ENCODE measurements at regions not wholly inside any gene's neighbourhood (a gene's known extent, or its start where the extent isn't known, plus 50 kb on each side); places are given as distances from the start of the nearest gene placed in this dataset.

DNA sequence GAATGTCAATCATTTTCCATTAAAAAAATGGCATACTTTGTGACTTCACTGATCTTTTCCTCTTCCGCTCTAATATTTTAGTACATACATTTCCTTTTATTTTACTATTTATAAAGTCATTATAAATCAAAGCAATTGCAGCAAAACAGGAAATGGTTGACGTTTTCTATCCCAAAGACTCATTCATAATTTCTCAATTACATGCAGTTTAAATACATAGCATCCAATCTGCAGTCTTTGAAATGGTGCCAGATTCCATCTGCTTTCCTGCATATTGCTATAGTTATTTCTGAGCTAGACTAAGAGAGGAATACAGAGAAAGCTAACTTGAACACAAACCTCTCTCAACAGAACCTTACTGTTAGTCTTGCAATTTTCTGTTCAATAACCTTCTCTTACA lies 179.8 kb downstream of the ZPLD1 start:
- TF ChIP-seq POLR2AphosphoS5 (IDR thresholded peaks at IDR 0.05), result no peak
- no peak for TF ChIP-seq POLR2A (IDR thresholded peaks at IDR 0.05; ENCODE audit: low read depth)
